CD4-positive, alpha-beta T cell (primary cell): ENCODE measurements at regions not wholly inside any gene's neighbourhood (a gene's known extent, or its start where the extent isn't known, plus 50 kb on each side); places are given as distances from the start of the nearest gene placed in this dataset.

Source experiments
- ATAC-seq: fragments of 200-7000 bp; cut with Tn5 transposase; one replicate; pipeline ENCODE4 v1.10.0; 2022; ENCODE audit warnings: mild to moderate bottlenecking; ENCODE audit not compliant: poor library complexity
- CTCF ChIA-PET: fragments of 350-600 bp; sonication (Branson Sonifier 250); formaldehyde crosslinking; loops from one replicate; lab custom pipeline; 2021; ENCODE audit warnings: antibody characterized with exemption, inconsistent platforms; lab: Charles Lee
- POLR2A ChIA-PET: fragments of 350-600 bp; sonication (Branson Sonifier 250); formaldehyde crosslinking; loops from one replicate; lab custom pipeline; 2021; ENCODE audit warnings: antibody characterized with exemption, inconsistent platforms; lab: Charles Lee
- DNase-seq, 14 experiments: peaks; one replicate each; pipeline ENCODE4 v3.0.0-alpha.2; 2013 to 2020; ENCODE audit warnings: mixed read lengths in 2 of 14
- H3K27ac ChIP-seq, 2 donors: one replicate each; pipeline versions ENCODE4 v1.5.1 to v1.7.0; 2013; ENCODE audit warnings: low read length in 2 of 2, low read depth in 1 of 2, mild to moderate bottlenecking in 1 of 2
- H3K27me3 ChIP-seq, 2 experiments: 1 replicate in 1 of 2; 2 replicates in 1 of 2; pipeline versions ENCODE4 v1.6.1 to v1.7.0; 2013; ENCODE audit warnings: low read length in 2 of 2, control low read depth in 1 of 2, mild to moderate bottlenecking in 1 of 2, moderate library complexity in 1 of 2; ENCODE audit not compliant: insufficient read depth in 2 of 2, control insufficient read depth in 1 of 2
- H3K36me3 ChIP-seq: one replicate; pipeline ENCODE4 v1.6.1; 2013; ENCODE audit warnings: low read length, control low read depth; ENCODE audit not compliant: insufficient read depth
- H3K4me1 ChIP-seq: one replicate; pipeline ENCODE4 v1.6.1; 2013; ENCODE audit warnings: low read length, control low read depth; ENCODE audit not compliant: insufficient read depth
- H3K4me3 ChIP-seq: one replicate; pipeline ENCODE4 v1.5.1; 2013; ENCODE audit warnings: mild to moderate bottlenecking, low read length, moderate library complexity
- H3K9me3 ChIP-seq, 2 experiments: 1 replicate in 1 of 2; 2 replicates in 1 of 2; pipeline versions ENCODE4 v1.6.1 to v1.7.0; 2013; ENCODE audit warnings: low read length in 2 of 2, mild to moderate bottlenecking in 2 of 2, control low read depth in 1 of 2, moderate library complexity in 1 of 2; ENCODE audit not compliant: control insufficient read depth in 1 of 2, insufficient read depth in 1 of 2
- H3K27ac Mint-ChIP-seq: one replicate; pipeline ENCODE4 v1.8.0; 2020; ENCODE audit warnings: mixed read lengths
- H3K27me3 Mint-ChIP-seq: one replicate; pipeline ENCODE4 v1.8.0; 2021; ENCODE audit warnings: mixed read lengths
- H3K36me3 Mint-ChIP-seq: one replicate; pipeline ENCODE4 v1.8.0; 2021; ENCODE audit warnings: low read depth, mixed read lengths
- H3K4me1 Mint-ChIP-seq: one replicate; pipeline ENCODE4 v1.8.0; 2021; ENCODE audit warnings: low read depth, mixed read lengths
- H3K4me3 Mint-ChIP-seq: one replicate; pipeline ENCODE4 v1.8.0; 2020; ENCODE audit warnings: mild to moderate bottlenecking, mixed read lengths
- H3K9me3 Mint-ChIP-seq: one replicate; pipeline ENCODE4 v1.8.0; 2020; ENCODE audit warnings: mixed read lengths
- intact Hi-C, 2 experiments: fragments of 100-400 bp; cut with DNase I in 1 of 2; cut with micrococcal nuclease in 1 of 2; formaldehyde crosslinking; loops; one replicate each; pipeline versions ENCODE4 v1.15.1 to v1.9.0; 2023 to 2025; cut with DNase I, micrococcal nuclease
- TF ChIP-seq, protein P1 (sequence below): fragments of 200-600 bp; IDR thresholded peaks from one replicate; pipeline ENCODE4 v1.8.0; 2022; ENCODE audit warnings: antibody characterized with exemption, mild to moderate bottlenecking

DNA sequence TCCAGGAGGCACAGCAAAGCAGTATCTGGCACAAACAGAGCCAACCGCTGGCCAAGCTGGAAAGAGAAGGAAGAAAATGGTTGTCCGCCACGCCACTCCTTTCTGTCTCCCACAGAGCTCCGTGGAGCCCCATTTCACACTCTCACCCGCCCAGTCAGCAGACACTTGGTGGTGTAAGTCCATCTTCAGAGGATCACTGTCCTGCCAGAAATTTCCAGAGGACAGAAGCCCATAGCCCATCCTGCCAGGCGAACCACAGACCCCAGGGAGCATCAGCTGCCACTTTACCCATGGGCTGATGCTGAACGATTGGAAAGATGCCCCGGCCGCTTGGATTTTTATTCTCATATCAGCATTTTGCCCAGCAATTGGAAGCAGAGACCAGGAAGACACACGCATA, 144.7 kb upstream of the LYZL2 start:
- Histone ChIP-seq H3K9me3 (peaks cover 13 to 18% of the 10 kb centered on the region in 2 experiments), H3K27ac (no peak overlapping the region), H3K27me3 (no peaks in the 10 kb centered on the region), H3K36me3 (no peaks in the 10 kb centered on the region), H3K4me3 (no peak overlapping the region), H3K4me1 (no peaks in the 10 kb centered on the region)
- TF ChIP-seq, protein P1, sequence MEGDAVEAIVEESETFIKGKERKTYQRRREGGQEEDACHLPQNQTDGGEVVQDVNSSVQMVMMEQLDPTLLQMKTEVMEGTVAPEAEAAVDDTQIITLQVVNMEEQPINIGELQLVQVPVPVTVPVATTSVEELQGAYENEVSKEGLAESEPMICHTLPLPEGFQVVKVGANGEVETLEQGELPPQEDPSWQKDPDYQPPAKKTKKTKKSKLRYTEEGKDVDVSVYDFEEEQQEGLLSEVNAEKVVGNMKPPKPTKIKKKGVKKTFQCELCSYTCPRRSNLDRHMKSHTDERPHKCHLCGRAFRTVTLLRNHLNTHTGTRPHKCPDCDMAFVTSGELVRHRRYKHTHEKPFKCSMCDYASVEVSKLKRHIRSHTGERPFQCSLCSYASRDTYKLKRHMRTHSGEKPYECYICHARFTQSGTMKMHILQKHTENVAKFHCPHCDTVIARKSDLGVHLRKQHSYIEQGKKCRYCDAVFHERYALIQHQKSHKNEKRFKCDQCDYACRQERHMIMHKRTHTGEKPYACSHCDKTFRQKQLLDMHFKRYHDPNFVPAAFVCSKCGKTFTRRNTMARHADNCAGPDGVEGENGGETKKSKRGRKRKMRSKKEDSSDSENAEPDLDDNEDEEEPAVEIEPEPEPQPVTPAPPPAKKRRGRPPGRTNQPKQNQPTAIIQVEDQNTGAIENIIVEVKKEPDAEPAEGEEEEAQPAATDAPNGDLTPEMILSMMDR, result no peak
- peaks cover 9% of the 10 kb centered on the region for H3K9me3 Mint-ChIP-seq
- no peak overlapping the region for H3K4me3 Mint-ChIP-seq
- no peaks in the 10 kb centered on the region for H3K4me1 Mint-ChIP-seq
- DNase-seq, result no peak
- H3K27ac Mint-ChIP-seq, result no peak overlapping the region
- H3K27me3 Mint-ChIP-seq, result no peaks in the 10 kb centered on the region
- ChIA-PET CTCF (no interaction called here), POLR2A (interaction anchor here (0.6 kb wide), 1 partner anchor 1065 kb away, joined by 4 read pairs; no protein-coding TSS in a partner anchor)
- intact Hi-C loops, result no loop called here
- ATAC-seq, result no peak
- H3K36me3 Mint-ChIP-seq, result no peaks in the 10 kb centered on the region

DNA sequence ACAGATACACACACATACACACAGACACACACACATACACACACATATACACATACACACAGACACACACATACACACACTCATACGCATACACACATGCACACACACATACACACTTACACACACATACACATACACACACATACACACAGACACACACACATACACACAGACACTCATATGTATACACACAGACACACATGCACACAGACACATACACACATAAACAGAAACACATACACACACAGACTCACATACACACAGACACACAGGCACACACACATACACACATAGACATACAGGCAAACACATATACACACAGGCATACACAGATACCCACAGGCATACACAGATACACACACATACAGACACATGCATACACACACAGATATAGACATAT, 143.9 kb upstream of the LYZL2 start:
- no peak for ATAC-seq
- Histone ChIP-seq H3K9me3 (peaks cover 15 to 18% of the 10 kb centered on the region in 2 experiments), H3K27ac (no peak overlapping the region), H3K27me3 (no peaks in the 10 kb centered on the region), H3K4me1 (no peaks in the 10 kb centered on the region), H3K4me3 (no peak overlapping the region), H3K36me3 (no peaks in the 10 kb centered on the region)
- POLR2A ChIA-PET, result no interaction called here
- DNase-seq, result no peak
- Mint-ChIP-seq H3K27me3 (no peaks in the 10 kb centered on the region), H3K27ac (no peak overlapping the region), H3K9me3 (peaks cover 9% of the 10 kb centered on the region), H3K36me3 (no peaks in the 10 kb centered on the region), H3K4me3 (no peak overlapping the region), H3K4me1 (no peaks in the 10 kb centered on the region)
- TF ChIP-seq, protein P1, result no peak
- CTCF ChIA-PET, result no interaction called here
- intact Hi-C loops, result no loop called here

DNA sequence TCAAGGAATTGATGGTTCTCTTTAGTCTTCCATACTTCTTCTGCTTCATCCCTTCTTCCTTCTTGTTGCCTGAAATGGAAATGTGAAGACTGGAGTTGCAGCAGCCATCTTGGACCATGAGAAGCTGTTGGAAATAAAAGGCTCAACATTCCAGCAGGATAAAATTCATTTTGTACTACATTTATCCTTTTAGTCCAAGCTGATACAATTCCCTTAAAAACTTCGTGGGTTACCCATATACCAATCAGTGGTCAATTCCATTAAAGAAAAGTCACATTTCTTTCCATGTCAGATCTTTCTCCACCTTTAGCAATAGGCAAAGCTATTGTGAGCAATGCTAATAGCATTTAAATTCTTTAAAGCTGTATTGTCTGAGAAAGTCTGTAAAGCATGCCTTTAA, 141.3 kb upstream of the LYZL2 start:
- no peak overlapping the region for H3K4me3 Mint-ChIP-seq
- CTCF ChIA-PET, result no interaction called here
- Histone ChIP-seq H3K4me3 (no peak overlapping the region), H3K27me3 (no peaks in the 10 kb centered on the region), H3K27ac (no peak overlapping the region), H3K4me1 (no peaks in the 10 kb centered on the region), H3K9me3 (peaks cover 15 to 18% of the 10 kb centered on the region in 2 experiments), H3K36me3 (no peaks in the 10 kb centered on the region)
- peaks cover 9% of the 10 kb centered on the region for H3K9me3 Mint-ChIP-seq
- H3K4me1 Mint-ChIP-seq, result no peaks in the 10 kb centered on the region
- H3K27me3 Mint-ChIP-seq, result no peaks in the 10 kb centered on the region
- ATAC-seq, result no peak
- H3K27ac Mint-ChIP-seq, result no peak overlapping the region
- no peak for DNase-seq
- no peaks in the 10 kb centered on the region for H3K36me3 Mint-ChIP-seq
- TF ChIP-seq, protein P1, result no peak
- intact Hi-C loops, result no loop called here
- POLR2A ChIA-PET, result no interaction called here
